ENCODE measurements at regions not wholly inside any gene's neighbourhood (a gene's known extent, or its start where the extent isn't known, plus 50 kb on each side); places are given as distances from the start of the nearest gene placed in this dataset. TPM values are rescaled to one million over a fixed set of nuclear protein-coding genes. Genes with fewer than 3 reads are reported as not detected.

GRCh38 chr9:84216151-84216550 is 124.4 kb downstream of the SLC28A3 start:
- H4K8ac ChIP-seq (ENCODE audit: low read length), result no peak overlapping the region
- H2AFZ ChIP-seq (ENCODE audit: low read depth, low read length), result no peak overlapping the region
- H3K4ac ChIP-seq (ENCODE audit: low read depth in 1 of 2, low read length in 2 of 2), result no peak overlapping the region
- no peak overlapping the region for H2BK5ac ChIP-seq (ENCODE audit: low read depth, low read length, poor library complexity, severe bottlenecking)
- DNase-seq, result no peak
- H3K9ac ChIP-seq (ENCODE audit: low read length), result no peak overlapping the region
- no peak overlapping the region for H3K23ac ChIP-seq (ENCODE audit: low read length in 2 of 2)
- H3K14ac ChIP-seq (ENCODE audit: low read length in 2 of 2), result no peak overlapping the region
- H2AK5ac ChIP-seq (ENCODE audit: low read length, severe bottlenecking), result no peak overlapping the region
- no peaks in the 10 kb centered on the region for H3K9me3 ChIP-seq (ENCODE audit: control insufficient read depth, low read length)
- H3K27ac ChIP-seq (ENCODE audit: low read length, poor library complexity, severe bottlenecking), result no peak overlapping the region
- H3K4me1 ChIP-seq (ENCODE audit: control insufficient read depth, insufficient read depth, low read depth, low read length), result no peaks in the 10 kb centered on the region
- H3K36me3 ChIP-seq (ENCODE audit: control insufficient read depth in 1 of 2, insufficient read depth in 2 of 2, low read depth in 1 of 2, low read length in 2 of 2), result no peaks in the 10 kb centered on the region
- H3K4me3 ChIP-seq (ENCODE audit: insufficient read depth in 1 of 2, low read depth in 1 of 2, low read length in 2 of 2), result no peak overlapping the region
- no peak overlapping the region for H3K18ac ChIP-seq (ENCODE audit: low read depth in 1 of 2, low read length in 2 of 2)
- H3K79me1 ChIP-seq (replicated peaks; ENCODE audit: low read length, poor library complexity, severe bottlenecking), result no peaks in the 10 kb centered on the region
- no peak overlapping the region for H2BK15ac ChIP-seq (ENCODE audit: low read depth, poor library complexity, severe bottlenecking)
- WGBS, result 82% methylated on average over 2 of the region's 2 CpGs
- H4K91ac ChIP-seq (ENCODE audit: low read length), result no peak overlapping the region
- H3K4me2 ChIP-seq (ENCODE audit: low read length, poor library complexity, severe bottlenecking), result no peak overlapping the region
- H2BK120ac ChIP-seq (ENCODE audit: low read depth, low read length), result no peak overlapping the region
- no peak overlapping the region for H2BK12ac ChIP-seq (ENCODE audit: low read length in 2 of 2)
- H3K27me3 ChIP-seq (ENCODE audit: control insufficient read depth in 1 of 2, insufficient read depth in 1 of 2, low read length in 2 of 2), result peaks cover 0 to 19% of the 10 kb centered on the region in 2 experiments

GRCh38 chr9:84218322-84218721 is 122.2 kb downstream of the SLC28A3 start:
- H3K36me3 ChIP-seq (ENCODE audit: control insufficient read depth in 1 of 2, insufficient read depth in 2 of 2, low read depth in 1 of 2, low read length in 2 of 2), result no peaks in the 10 kb centered on the region
- H3K4ac ChIP-seq (ENCODE audit: low read depth in 1 of 2, low read length in 2 of 2), result no peak overlapping the region
- H2BK5ac ChIP-seq (ENCODE audit: low read depth, low read length, poor library complexity, severe bottlenecking), result no peak overlapping the region
- peaks cover 0 to 30% of the 10 kb centered on the region in 2 experiments for H3K27me3 ChIP-seq (ENCODE audit: control insufficient read depth in 1 of 2, insufficient read depth in 1 of 2, low read length in 2 of 2)
- DNase-seq, result no peak
- H2BK12ac ChIP-seq (ENCODE audit: low read length in 2 of 2), result no peak overlapping the region
- no peak overlapping the region for H3K18ac ChIP-seq (ENCODE audit: low read depth in 1 of 2, low read length in 2 of 2)
- H3K27ac ChIP-seq (ENCODE audit: low read length, poor library complexity, severe bottlenecking), result no peak overlapping the region
- no peak overlapping the region for H4K91ac ChIP-seq (ENCODE audit: low read length)
- H3K4me2 ChIP-seq (ENCODE audit: low read length, poor library complexity, severe bottlenecking), result no peak overlapping the region
- no peak overlapping the region for H2BK120ac ChIP-seq (ENCODE audit: low read depth, low read length)
- WGBS, result 92% methylated on average over 4 of the region's 4 CpGs
- H4K8ac ChIP-seq (ENCODE audit: low read length), result no peak overlapping the region
- H3K9ac ChIP-seq (ENCODE audit: low read length), result no peak overlapping the region
- H2AK5ac ChIP-seq (ENCODE audit: low read length, severe bottlenecking), result no peak overlapping the region
- H3K14ac ChIP-seq (ENCODE audit: low read length in 2 of 2), result no peak overlapping the region
- H3K9me3 ChIP-seq (ENCODE audit: control insufficient read depth, low read length), result peaks cover 9% of the 10 kb centered on the region
- no peak overlapping the region for H2BK15ac ChIP-seq (ENCODE audit: low read depth, poor library complexity, severe bottlenecking)
- H3K79me1 ChIP-seq (replicated peaks; ENCODE audit: low read length, poor library complexity, severe bottlenecking), result no peaks in the 10 kb centered on the region
- H2AFZ ChIP-seq (ENCODE audit: low read depth, low read length), result no peak overlapping the region
- H3K4me1 ChIP-seq (ENCODE audit: control insufficient read depth, insufficient read depth, low read depth, low read length), result no peaks in the 10 kb centered on the region
- H3K4me3 ChIP-seq (ENCODE audit: insufficient read depth in 1 of 2, low read depth in 1 of 2, low read length in 2 of 2), result no peak overlapping the region
- H3K23ac ChIP-seq (ENCODE audit: low read length in 2 of 2), result no peak overlapping the region

- DNase-seq, result no peak
- H3K9me3 ChIP-seq (ENCODE audit: control insufficient read depth, low read length), result peaks cover 9% of the 10 kb centered on the region
- no peak overlapping the region for H2AFZ ChIP-seq (ENCODE audit: low read depth, low read length)
- H3K9ac ChIP-seq (ENCODE audit: low read length), result no peak overlapping the region
- H3K4me3 ChIP-seq (ENCODE audit: insufficient read depth in 1 of 2, low read depth in 1 of 2, low read length in 2 of 2), result no peak overlapping the region
- no peak overlapping the region for H2BK5ac ChIP-seq (ENCODE audit: low read depth, low read length, poor library complexity, severe bottlenecking)
- H3K79me1 ChIP-seq (replicated peaks; ENCODE audit: low read length, poor library complexity, severe bottlenecking), result no peaks in the 10 kb centered on the region
- H2AK5ac ChIP-seq (ENCODE audit: low read length, severe bottlenecking), result no peak overlapping the region
- H3K18ac ChIP-seq (ENCODE audit: low read depth in 1 of 2, low read length in 2 of 2), result no peak overlapping the region
- no peak overlapping the region for H2BK15ac ChIP-seq (ENCODE audit: low read depth, poor library complexity, severe bottlenecking)
- no peak overlapping the region for H4K8ac ChIP-seq (ENCODE audit: low read length)
- H3K14ac ChIP-seq (ENCODE audit: low read length in 2 of 2), result no peak overlapping the region
- H3K36me3 ChIP-seq (ENCODE audit: control insufficient read depth in 1 of 2, insufficient read depth in 2 of 2, low read depth in 1 of 2, low read length in 2 of 2), result no peaks in the 10 kb centered on the region
- H3K27me3 ChIP-seq (ENCODE audit: control insufficient read depth in 1 of 2, insufficient read depth in 1 of 2, low read length in 2 of 2), result peaks cover 0 to 13% of the 10 kb centered on the region in 2 experiments
- no peaks in the 10 kb centered on the region for H3K4me1 ChIP-seq (ENCODE audit: control insufficient read depth, insufficient read depth, low read depth, low read length)
- no peak overlapping the region for H3K4ac ChIP-seq (ENCODE audit: low read depth in 1 of 2, low read length in 2 of 2)
- H3K4me2 ChIP-seq (ENCODE audit: low read length, poor library complexity, severe bottlenecking), result no peak overlapping the region
- no peak overlapping the region for H2BK12ac ChIP-seq (ENCODE audit: low read length in 2 of 2)
- 92% methylated on average over 5 of the region's 5 CpGs for WGBS
- H4K91ac ChIP-seq (ENCODE audit: low read length), result no peak overlapping the region
- H3K27ac ChIP-seq (ENCODE audit: low read length, poor library complexity, severe bottlenecking), result no peak overlapping the region
- H3K23ac ChIP-seq (ENCODE audit: low read length in 2 of 2), result no peak overlapping the region
- H2BK120ac ChIP-seq (ENCODE audit: low read depth, low read length), result no peak overlapping the region
These were observed 116.3 kb downstream of the SLC28A3 start for GRCh38 chr9:84224246-84224645.

Small RNAs in the stretch of these regions (small RNA-seq; reads per million reads assigned to genes)
- not detected for gene AL390838.2 (ENCODE audit: low read depth)
